GM23338 (cell line): ENCODE measurements at regions not wholly inside any gene's neighbourhood (a gene's known extent, or its start where the extent isn't known, plus 50 kb on each side); places are given as distances from the start of the nearest gene placed in this dataset.
"Not testable (repeated sequence)": the region's sequence is repeated elsewhere in the genome, so short reads cannot be mapped to it uniquely, and the experiment has no call there.

ENCODE experiments used
- ATAC-seq: fragments of 200-7000 bp; cut with Tn5 transposase; 3 replicates; pipeline ENCODE4 v1.9.1; 2020
- DNase-seq: peaks from one replicate; pipeline ENCODE4 v3.0.0-alpha.2; 2015; ENCODE audit warnings: low spot score
- H2AFZ ChIP-seq: fragments of 200-600 bp; sonication (generic); 2 replicates; pipeline ENCODE4 v1.8.0; 2016; ENCODE audit warnings: antibody characterized with exemption, mild to moderate bottlenecking, moderate library complexity
- H3F3A ChIP-seq: fragments of 200-600 bp; sonication (generic); replicated peaks from 2 replicates; pipeline ENCODE4 v1.8.0; 2017; ENCODE audit warnings: antibody characterized with exemption, mixed run types, low read depth
- H3K27ac ChIP-seq: fragments of 200-600 bp; sonication (generic); 2 replicates; pipeline ENCODE4 v1.6.1; 2016; ENCODE audit warnings: low read depth
- H3K27me3 ChIP-seq: fragments of 200-600 bp; sonication (generic); 2 replicates; pipeline ENCODE4 v1.8.0; 2016; ENCODE audit warnings: mild to moderate bottlenecking, mixed run types, moderate library complexity; ENCODE audit not compliant: insufficient read depth
- H3K36me3 ChIP-seq: fragments of 200-600 bp; sonication (generic); 2 replicates; pipeline ENCODE4 v1.8.0; 2016; ENCODE audit warnings: mild to moderate bottlenecking; ENCODE audit not compliant: insufficient read depth
- H3K4me1 ChIP-seq: fragments of 200-600 bp; sonication (generic); 2 replicates; pipeline ENCODE4 v1.8.0; 2016; ENCODE audit warnings: mild to moderate bottlenecking, moderate library complexity; ENCODE audit not compliant: insufficient read depth
- H3K4me2 ChIP-seq: fragments of 200-600 bp; sonication (generic); 2 replicates; pipeline ENCODE4 v1.7.1; 2017; ENCODE audit warnings: mixed run types
- H3K4me3 ChIP-seq: fragments of 200-600 bp; sonication (generic); 2 replicates; pipeline ENCODE4 v1.6.1; 2016; ENCODE audit warnings: mixed run types
- H3K79me2 ChIP-seq: fragments of 200-600 bp; sonication (generic); replicated peaks from 2 replicates; pipeline ENCODE4 v1.8.0; 2017; ENCODE audit warnings: mild to moderate bottlenecking; ENCODE audit not compliant: insufficient read depth
- H3K9me2 ChIP-seq: fragments of 200-600 bp; sonication (generic); 2 replicates; pipeline ENCODE4 v1.8.0; 2017; ENCODE audit not compliant: insufficient read depth
- H4K20me1 ChIP-seq: fragments of 200-600 bp; sonication (generic); replicated peaks from 2 replicates; pipeline ENCODE4 v1.8.0; 2017; ENCODE audit warnings: mild to moderate bottlenecking; ENCODE audit not compliant: insufficient read depth
- H3K27ac Mint-ChIP-seq: 2 replicates; pipeline ENCODE4 v1.8.0; 2020; ENCODE audit warnings: inconsistent platforms, mild to moderate bottlenecking, moderate library complexity, mixed read lengths
- H3K27me3 Mint-ChIP-seq: 3 replicates; pipeline ENCODE4 v1.8.0; 2022; ENCODE audit warnings: low read depth, mild to moderate bottlenecking, moderate library complexity, mixed read lengths, inconsistent platforms; ENCODE audit not compliant: insufficient read depth, poor library complexity
- H3K36me3 Mint-ChIP-seq: 3 replicates; pipeline ENCODE4 v1.8.0; 2021; ENCODE audit warnings: low read depth, mild to moderate bottlenecking, inconsistent platforms, moderate library complexity, mixed read lengths
- H3K4me1 Mint-ChIP-seq: 3 replicates; pipeline ENCODE4 v1.8.0; 2020; ENCODE audit warnings: mild to moderate bottlenecking, inconsistent platforms, mixed read lengths
- H3K4me3 Mint-ChIP-seq: 3 replicates; pipeline ENCODE4 v1.8.0; 2021; ENCODE audit warnings: moderate library complexity, mild to moderate bottlenecking, inconsistent platforms, mixed read lengths
- H3K9me3 Mint-ChIP-seq: 3 replicates; pipeline ENCODE4 v1.8.0; 2020; ENCODE audit warnings: moderate library complexity, mild to moderate bottlenecking, inconsistent platforms, mixed read lengths
- ETS1 ChIP-seq: IDR thresholded peaks from 2 replicates; pipeline ENCODE4 v1.6.1; 2016; ENCODE audit warnings: antibody characterized with exemption
- EZH2 ChIP-seq: fragments of 200-600 bp; sonication (generic); IDR thresholded peaks from one replicate; pipeline ENCODE4 v1.8.0; 2017; ENCODE audit warnings: antibody characterized with exemption, mild to moderate bottlenecking, low read depth; ENCODE audit not compliant: unreplicated experiment
- JUNB ChIP-seq: IDR thresholded peaks from one replicate; pipeline ENCODE4 v1.6.1; 2016; ENCODE audit warnings: antibody characterized with exemption; ENCODE audit not compliant: unreplicated experiment
- NANOG ChIP-seq: IDR thresholded peaks from 2 replicates; pipeline ENCODE4 v1.6.1; 2016; ENCODE audit warnings: antibody characterized with exemption, borderline replicate concordance
- POLR2AphosphoS5 ChIP-seq: IDR thresholded peaks from 2 replicates; pipeline ENCODE4 v1.6.1; 2016; ENCODE audit warnings: antibody characterized with exemption, low read depth
- ZNF114 ChIP-seq: fragments of 250-450 bp; sonication (Bioruptor Pico); IDR thresholded peaks from 2 replicates; pipeline ENCODE4 v1.5.0; 2020; ENCODE audit warnings: mild to moderate bottlenecking, moderate library complexity
- ZNF331 ChIP-seq: fragments of 250-450 bp; sonication (Bioruptor Pico); IDR thresholded peaks from 2 replicates; pipeline ENCODE4 v1.5.0; 2020; ENCODE audit warnings: low read depth, mild to moderate bottlenecking, moderate library complexity
- TF ChIP-seq, protein P1 (sequence below): IDR thresholded peaks from one replicate; pipeline ENCODE4 v1.6.1; 2018; ENCODE audit warnings: antibody characterized with exemption; ENCODE audit not compliant: unreplicated experiment
- TF ChIP-seq, protein P2 (sequence below): fragments of 250-450 bp; sonication (Bioruptor Pico); IDR thresholded peaks from 2 replicates; pipeline ENCODE4 v1.5.0; 2020; ENCODE audit warnings: mild to moderate bottlenecking, moderate library complexity

DNA sequence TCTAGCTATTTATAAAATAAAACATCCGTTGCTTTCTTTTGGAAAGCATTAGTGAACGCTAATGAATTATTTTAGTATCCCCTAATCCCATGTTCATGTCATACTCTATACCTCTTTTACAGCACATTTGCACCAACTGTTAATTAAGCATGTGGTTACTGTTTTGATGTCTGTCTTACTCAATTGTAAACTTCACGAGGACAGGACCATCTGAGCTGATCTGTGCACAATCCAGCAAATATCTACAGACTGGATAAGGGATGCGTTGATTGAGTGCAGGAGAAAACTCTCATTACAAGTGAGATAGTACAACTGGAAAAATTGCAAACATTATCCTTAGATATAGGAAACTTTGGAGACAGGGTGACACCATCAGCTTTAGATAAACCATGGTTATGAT lies 201.1 kb downstream of the PCDH20 start (continued):
- TF ChIP-seq, protein P1, sequence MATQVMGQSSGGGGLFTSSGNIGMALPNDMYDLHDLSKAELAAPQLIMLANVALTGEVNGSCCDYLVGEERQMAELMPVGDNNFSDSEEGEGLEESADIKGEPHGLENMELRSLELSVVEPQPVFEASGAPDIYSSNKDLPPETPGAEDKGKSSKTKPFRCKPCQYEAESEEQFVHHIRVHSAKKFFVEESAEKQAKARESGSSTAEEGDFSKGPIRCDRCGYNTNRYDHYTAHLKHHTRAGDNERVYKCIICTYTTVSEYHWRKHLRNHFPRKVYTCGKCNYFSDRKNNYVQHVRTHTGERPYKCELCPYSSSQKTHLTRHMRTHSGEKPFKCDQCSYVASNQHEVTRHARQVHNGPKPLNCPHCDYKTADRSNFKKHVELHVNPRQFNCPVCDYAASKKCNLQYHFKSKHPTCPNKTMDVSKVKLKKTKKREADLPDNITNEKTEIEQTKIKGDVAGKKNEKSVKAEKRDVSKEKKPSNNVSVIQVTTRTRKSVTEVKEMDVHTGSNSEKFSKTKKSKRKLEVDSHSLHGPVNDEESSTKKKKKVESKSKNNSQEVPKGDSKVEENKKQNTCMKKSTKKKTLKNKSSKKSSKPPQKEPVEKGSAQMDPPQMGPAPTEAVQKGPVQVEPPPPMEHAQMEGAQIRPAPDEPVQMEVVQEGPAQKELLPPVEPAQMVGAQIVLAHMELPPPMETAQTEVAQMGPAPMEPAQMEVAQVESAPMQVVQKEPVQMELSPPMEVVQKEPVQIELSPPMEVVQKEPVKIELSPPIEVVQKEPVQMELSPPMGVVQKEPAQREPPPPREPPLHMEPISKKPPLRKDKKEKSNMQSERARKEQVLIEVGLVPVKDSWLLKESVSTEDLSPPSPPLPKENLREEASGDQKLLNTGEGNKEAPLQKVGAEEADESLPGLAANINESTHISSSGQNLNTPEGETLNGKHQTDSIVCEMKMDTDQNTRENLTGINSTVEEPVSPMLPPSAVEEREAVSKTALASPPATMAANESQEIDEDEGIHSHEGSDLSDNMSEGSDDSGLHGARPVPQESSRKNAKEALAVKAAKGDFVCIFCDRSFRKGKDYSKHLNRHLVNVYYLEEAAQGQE: no peak
- no peak for TF ChIP-seq ZNF331
- TF ChIP-seq ETS1: no peak
- TF ChIP-seq POLR2AphosphoS5: no peak
- TF ChIP-seq NANOG: no peak
- TF ChIP-seq EZH2: no peak

DNA sequence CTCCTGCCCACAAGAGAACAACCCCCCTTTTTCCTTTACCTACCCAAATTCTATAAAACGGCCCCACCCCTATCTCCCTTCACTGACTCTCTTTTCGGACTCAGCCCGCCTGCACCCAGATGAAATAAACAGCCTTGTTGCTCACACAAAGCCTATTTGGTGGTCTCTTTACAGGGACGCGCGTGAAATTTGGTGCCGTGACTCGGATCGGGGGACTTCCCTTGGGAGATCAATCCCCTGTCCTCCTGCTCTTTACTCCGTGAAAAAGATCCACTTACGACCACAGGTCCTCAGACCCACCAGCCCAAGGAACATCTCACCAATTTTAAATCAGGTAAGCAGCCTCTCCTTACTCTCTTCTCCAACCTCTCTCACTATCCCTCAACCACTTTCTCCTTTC lies 209.8 kb downstream of the PCDH20 start:
- Histone ChIP-seq H3K4me1 (peaks cover 29% of the 10 kb centered on the region), H2AFZ (peak overlapping the region; percentile 70; the same call in 1 of the 2 replicates), H3K27me3 (peaks cover 26% of the 10 kb centered on the region)
- not testable (repeated sequence) for H3K9me2 ChIP-seq, DNase-seq, H3K4me3 Mint-ChIP-seq, H3K4me3 ChIP-seq, H3F3A ChIP-seq, H3K36me3 Mint-ChIP-seq, H3K79me2 ChIP-seq, ATAC-seq, H3K9me3 Mint-ChIP-seq, H3K27ac ChIP-seq, H3K27ac Mint-ChIP-seq, H3K4me2 ChIP-seq, H3K36me3 ChIP-seq, H4K20me1 ChIP-seq
- Mint-ChIP-seq H3K27me3 (peaks cover 23% of the 10 kb centered on the region), H3K4me1 (peaks cover 36% of the 10 kb centered on the region)

DNA sequence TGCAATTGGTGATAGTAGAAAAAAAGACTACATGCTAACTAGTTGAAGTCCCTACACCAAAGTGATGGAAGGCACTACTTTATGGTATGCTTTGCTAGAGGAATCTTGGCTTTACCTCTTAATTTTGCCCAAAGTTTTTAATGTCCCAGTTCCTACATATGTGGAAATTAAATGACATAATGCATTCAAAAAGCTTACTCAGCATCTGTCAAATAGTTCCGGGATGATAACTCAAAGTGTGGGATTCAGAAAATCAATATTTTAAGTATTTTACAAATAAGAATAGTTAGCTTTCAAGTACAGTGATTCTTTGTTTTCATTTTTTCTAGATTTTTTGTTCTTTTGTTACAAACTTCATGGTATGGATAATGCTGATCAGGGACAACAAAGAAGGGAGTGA lies 211.6 kb downstream of the PCDH20 start:
- H3K4me2 ChIP-seq: 0 out of 2 replicates have a peak overlapping the region, but pooled peaks have one; percentile 6
- Mint-ChIP-seq H3K4me1 (peaks cover 35% of the 10 kb centered on the region), H3K27me3 (peaks cover 23% of the 10 kb centered on the region), H3K9me3 (no peaks in the 10 kb centered on the region; the same call in 2 of the 3 replicates), H3K36me3 (no peaks in the 10 kb centered on the region), H3K4me3 (no peak overlapping the region), H3K27ac (no peak overlapping the region)
- H3K27ac ChIP-seq: no peak overlapping the region
- H3K4me1 ChIP-seq: peaks cover 29% of the 10 kb centered on the region
- H3K36me3 ChIP-seq: no peaks in the 10 kb centered on the region
- no peaks in the 10 kb centered on the region for H3K9me2 ChIP-seq
- H3K79me2 ChIP-seq: no peaks in the 10 kb centered on the region
- no peak for DNase-seq
- no peaks in the 10 kb centered on the region for H3F3A ChIP-seq
- H2AFZ ChIP-seq: no peak overlapping the region
- no peaks in the 10 kb centered on the region for H4K20me1 ChIP-seq
- H3K27me3 ChIP-seq: peaks cover 32% of the 10 kb centered on the region
- no peak overlapping the region for H3K4me3 ChIP-seq
- no peak for ATAC-seq
- TF ChIP-seq ZNF114 (CRISPR knock-in tag) (no peak), ZNF331 (no peak), JUNB (no peak), ETS1 (no peak), POLR2AphosphoS5 (no peak)
- TF ChIP-seq, protein P2, sequence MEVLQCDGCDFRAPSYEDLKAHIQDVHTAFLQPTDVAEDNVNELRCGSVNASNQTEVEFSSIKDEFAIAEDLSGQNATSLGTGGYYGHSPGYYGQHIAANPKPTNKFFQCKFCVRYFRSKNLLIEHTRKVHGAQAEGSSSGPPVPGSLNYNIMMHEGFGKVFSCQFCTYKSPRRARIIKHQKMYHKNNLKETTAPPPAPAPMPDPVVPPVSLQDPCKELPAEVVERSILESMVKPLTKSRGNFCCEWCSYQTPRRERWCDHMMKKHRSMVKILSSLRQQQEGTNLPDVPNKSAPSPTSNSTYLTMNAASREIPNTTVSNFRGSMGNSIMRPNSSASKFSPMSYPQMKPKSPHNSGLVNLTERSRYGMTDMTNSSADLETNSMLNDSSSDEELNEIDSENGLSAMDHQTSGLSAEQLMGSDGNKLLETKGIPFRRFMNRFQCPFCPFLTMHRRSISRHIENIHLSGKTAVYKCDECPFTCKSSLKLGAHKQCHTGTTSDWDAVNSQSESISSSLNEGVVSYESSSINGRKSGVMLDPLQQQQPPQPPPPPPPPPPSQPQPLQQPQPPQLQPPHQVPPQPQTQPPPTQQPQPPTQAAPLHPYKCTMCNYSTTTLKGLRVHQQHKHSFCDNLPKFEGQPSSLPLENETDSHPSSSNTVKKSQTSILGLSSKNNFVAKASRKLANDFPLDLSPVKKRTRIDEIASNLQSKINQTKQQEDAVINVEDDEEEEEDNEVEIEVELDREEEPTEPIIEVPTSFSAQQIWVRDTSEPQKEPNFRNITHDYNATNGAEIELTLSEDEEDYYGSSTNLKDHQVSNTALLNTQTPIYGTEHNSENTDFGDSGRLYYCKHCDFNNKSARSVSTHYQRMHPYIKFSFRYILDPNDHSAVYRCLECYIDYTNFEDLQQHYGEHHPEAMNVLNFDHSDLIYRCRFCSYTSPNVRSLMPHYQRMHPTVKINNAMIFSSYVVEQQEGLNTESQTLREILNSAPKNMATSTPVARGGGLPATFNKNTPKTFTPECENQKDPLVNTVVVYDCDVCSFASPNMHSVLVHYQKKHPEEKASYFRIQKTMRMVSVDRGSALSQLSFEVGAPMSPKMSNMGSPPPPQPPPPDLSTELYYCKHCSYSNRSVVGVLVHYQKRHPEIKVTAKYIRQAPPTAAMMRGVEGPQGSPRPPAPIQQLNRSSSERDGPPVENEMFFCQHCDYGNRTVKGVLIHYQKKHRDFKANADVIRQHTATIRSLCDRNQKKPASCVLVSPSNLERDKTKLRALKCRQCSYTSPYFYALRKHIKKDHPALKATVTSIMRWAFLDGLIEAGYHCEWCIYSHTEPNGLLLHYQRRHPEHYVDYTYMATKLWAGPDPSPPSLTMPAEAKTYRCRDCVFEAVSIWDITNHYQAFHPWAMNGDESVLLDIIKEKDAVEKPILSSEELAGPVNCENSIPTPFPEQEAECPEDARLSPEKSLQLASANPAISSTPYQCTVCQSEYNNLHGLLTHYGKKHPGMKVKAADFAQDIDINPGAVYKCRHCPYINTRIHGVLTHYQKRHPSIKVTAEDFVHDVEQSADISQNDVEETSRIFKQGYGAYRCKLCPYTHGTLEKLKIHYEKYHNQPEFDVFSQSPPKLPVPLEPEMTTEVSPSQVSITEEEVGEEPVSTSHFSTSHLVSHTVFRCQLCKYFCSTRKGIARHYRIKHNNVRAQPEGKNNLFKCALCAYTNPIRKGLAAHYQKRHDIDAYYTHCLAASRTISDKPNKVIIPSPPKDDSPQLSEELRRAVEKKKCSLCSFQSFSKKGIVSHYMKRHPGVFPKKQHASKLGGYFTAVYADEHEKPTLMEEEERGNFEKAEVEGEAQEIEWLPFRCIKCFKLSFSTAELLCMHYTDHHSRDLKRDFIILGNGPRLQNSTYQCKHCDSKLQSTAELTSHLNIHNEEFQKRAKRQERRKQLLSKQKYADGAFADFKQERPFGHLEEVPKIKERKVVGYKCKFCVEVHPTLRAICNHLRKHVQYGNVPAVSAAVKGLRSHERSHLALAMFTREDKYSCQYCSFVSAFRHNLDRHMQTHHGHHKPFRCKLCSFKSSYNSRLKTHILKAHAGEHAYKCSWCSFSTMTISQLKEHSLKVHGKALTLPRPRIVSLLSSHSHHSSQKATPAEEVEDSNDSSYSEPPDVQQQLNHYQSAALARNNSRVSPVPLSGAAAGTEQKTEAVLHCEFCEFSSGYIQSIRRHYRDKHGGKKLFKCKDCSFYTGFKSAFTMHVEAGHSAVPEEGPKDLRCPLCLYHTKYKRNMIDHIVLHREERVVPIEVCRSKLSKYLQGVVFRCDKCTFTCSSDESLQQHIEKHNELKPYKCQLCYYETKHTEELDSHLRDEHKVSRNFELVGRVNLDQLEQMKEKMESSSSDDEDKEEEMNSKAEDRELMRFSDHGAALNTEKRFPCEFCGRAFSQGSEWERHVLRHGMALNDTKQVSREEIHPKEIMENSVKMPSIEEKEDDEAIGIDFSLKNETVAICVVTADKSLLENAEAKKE (CRISPR knock-in tag): no peak
